GM20431 (cell line): ENCODE measurements at regions not wholly inside any gene's neighbourhood (a gene's known extent, or its start where the extent isn't known, plus 50 kb on each side); places are given as distances from the start of the nearest gene placed in this dataset.

Experiments
- in situ Hi-C: fragments of 300-500 bp; cut with MseI, MboI; formaldehyde crosslinking; loops from one replicate; pipeline ENCODE4 v1.15.0; 2020; ENCODE audit warnings: low sequenced_read_pairs; ENCODE audit not compliant: unreplicated experiment

GRCh38 chr13:112639521-112639920, 50.3 kb upstream of the ATP11A start:
- in situ Hi-C loops: loop anchor here (10.0 kb wide), 1 partner anchor 235 kb away; no protein-coding TSS in a partner anchor

DNA sequence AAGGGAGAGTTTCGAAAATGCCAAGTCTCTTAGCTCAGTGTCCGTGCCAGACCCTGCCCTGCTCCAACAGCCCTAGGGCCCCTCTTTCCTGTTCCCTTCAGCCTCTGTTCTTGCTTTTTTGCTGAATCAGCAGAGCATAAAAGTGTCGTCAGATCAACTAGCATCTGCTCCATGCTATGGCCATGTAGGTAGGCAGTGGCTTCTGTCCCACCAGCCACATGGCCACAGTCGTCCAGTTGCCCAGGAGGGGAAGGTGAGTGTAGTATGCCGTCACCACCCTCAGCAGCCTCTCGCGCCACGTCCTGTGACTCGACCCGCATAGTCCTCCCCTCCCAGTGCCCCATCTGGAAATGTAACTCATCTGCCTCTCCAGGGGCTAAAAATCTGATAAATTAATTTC, 50.9 kb upstream of the ATP11A start:
- in situ Hi-C loops: loop anchor here (10.0 kb wide), 1 partner anchor 236 kb away; no protein-coding TSS in a partner anchor

DNA sequence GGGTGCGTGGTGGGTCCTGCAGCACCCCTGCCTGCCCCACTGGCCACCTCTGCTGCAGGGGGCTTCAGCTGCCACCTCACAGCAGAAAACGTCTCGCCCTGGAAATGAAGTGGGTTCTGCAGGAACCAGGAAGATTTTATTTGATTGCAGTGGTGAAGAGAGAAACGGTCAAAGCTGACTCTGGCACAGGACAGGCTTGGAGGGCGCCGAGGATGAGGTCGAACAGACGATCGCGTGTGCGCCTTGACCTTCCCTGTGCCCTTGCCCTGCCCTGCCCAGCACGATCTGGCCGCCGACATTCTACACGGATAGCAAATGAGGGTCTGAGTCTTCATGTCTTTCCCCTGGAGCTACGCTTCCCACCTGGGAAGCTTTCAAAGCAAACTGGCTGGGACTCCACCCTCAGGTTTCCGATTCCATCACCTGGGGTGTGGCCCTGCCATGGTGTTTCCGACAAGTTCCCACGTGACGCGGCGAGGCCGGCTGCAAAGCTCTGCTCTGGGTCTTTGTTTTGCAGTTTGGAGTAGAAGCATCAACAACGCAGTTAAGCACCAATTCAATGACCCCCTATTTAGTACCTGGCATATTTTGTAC, 50.3 kb upstream of the TUBGCP3 start:
- in situ Hi-C loops: loop anchor here (10.0 kb wide), 1 partner anchor 237 kb away; no protein-coding TSS in a partner anchor
